ENCODE measurements at regions not wholly inside any gene's neighbourhood (a gene's known extent, or its start where the extent isn't known, plus 50 kb on each side); places are given as distances from the start of the nearest gene placed in this dataset.
"Not testable (repeated sequence)": the region's sequence is repeated elsewhere in the genome, so short reads cannot be mapped to it uniquely, and the experiment has no call there.

- no peak for DNase-seq (ENCODE audit: low read depth in 3 of 3)
These were observed 339.5 kb upstream of the LUZP2 start for GRCh38 chr11:24157316-24157715.

DNA sequence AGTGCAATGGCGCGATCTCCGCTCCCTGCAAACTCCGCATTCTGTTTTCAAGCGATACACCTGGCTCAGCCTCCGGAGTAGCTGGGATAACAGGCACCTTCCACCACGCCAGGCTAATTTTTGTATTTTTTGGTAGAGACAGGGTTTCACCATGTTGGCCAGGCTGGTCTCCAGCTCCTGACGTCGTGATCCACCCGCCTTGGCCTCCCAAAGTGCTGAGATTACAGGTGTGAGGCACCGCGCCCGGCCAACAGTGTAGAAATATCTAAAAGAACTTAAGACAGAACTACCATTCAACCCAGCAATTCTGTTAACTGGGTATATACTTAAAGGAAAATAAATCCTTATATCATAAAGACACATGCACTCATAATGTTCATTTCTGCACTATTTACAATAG, 335.3 kb upstream of the LUZP2 start:
- no peak for DNase-seq (ENCODE audit: low read depth in 3 of 3)

- DNase-seq (ENCODE audit: low read depth in 3 of 3): no peak
These were observed 333.7 kb upstream of the LUZP2 start for GRCh38 chr11:24163146-24163545.

- no peak for DNase-seq (ENCODE audit: low read depth in 3 of 3)
These were observed 333.0 kb upstream of the LUZP2 start for GRCh38 chr11:24163841-24164240.

DNA sequence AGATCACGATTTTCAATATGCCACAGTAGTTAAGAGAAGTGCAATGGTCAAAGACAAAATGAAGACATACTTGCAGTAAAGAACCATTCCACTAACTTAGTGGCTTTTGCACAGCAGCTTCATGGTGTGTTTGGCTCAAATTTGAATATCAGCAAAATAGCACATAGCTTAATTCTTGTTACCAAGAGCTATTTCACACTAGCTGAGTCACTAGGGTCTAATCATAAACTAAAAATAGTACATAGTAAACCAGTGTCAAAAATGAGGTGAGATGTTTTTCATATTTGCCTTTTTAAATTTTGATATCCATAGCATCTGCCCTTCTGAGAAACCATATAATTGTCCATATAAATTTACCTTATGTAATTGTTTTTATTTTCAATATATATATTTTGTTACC, 325.0 kb upstream of the LUZP2 start:
- no peak for DNase-seq (ENCODE audit: low read depth in 3 of 3)

DNA sequence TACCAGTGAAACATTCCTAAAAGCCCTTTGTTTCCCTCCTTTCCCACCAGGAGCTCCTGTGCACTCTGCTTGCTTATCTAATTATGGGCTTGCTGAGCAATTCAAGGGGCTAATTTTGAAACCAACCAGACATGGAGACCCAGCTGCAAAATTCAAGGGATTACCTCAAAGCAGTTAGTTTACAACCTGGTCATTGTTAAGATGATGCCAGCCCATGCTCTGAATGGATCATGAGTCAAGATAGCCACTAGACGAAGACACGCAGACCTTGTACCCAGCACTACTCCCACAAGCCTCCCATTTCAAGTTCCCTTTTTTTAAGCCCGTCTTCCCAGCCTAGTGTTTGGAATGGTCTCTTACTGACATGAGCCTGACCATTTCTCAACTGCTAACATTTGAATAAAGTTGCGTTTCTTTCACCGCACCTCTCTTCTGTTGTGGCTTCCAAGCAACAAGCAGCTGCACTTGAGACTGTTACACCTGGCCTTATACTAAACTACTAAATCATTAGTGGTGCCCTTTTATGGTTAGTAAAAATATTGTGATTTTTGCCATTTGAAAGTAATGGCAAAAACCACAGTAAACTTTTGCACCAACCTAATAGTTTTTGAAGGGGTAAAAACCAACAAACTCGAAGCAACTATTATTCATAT, 315.3 kb upstream of the LUZP2 start:
- DNase-seq (ENCODE audit: low read depth in 3 of 3): no peak

- DNase-seq (ENCODE audit: low read depth in 3 of 3): not testable (repeated sequence)
These were observed 311.3 kb upstream of the LUZP2 start for GRCh38 chr11:24185535-24185934.

DNA sequence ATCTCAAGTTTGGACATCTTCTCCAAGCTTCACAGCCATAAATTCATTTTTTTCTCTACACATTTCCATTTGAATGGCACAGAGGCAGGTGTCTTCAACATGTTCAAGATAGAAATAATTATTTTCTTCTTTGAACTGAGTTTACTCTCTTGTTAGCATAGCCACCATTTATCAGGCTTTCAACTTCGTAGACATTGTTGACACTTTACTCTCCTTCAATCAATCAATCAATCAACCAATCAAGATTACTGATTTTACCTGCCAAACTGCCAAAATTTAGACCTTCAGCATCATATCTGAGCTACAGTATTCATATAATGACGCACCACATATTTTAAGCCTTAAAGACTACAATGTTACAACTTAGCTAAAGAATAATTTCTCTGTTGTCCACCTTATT, 300.1 kb upstream of the LUZP2 start:
- no peak for DNase-seq (ENCODE audit: low read depth in 3 of 3)

- DNase-seq (ENCODE audit: low read depth in 3 of 3): no peak
These were observed 298.4 kb upstream of the LUZP2 start for GRCh38 chr11:24198481-24198880.

- no peak for DNase-seq (ENCODE audit: low read depth in 3 of 3)
These were observed 297.4 kb upstream of the LUZP2 start for GRCh38 chr11:24199461-24199860.

- no peak for DNase-seq (ENCODE audit: low read depth in 3 of 3)
These were observed 290.8 kb upstream of the LUZP2 start for GRCh38 chr11:24206030-24206429.

DNA sequence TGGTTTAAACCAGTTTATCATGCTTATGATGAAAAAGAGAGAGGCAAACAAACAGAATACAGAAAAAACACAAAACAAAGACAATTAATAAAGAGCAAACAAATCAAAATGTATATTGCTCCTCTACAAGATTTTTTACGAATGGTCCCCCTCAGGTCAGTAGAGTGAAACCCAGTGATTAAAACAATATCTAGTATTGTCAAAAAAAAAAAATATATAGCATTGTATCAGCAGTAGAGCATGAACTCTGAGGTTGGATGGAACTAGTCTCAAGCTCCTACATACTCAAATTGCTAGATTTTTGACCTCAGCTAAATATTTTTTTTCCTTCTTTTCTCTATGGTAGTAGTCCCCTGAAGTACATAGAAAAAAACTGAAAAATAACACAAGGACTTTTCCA, 290.3 kb upstream of the LUZP2 start:
- DNase-seq (ENCODE audit: low read depth in 3 of 3): no peak

DNA sequence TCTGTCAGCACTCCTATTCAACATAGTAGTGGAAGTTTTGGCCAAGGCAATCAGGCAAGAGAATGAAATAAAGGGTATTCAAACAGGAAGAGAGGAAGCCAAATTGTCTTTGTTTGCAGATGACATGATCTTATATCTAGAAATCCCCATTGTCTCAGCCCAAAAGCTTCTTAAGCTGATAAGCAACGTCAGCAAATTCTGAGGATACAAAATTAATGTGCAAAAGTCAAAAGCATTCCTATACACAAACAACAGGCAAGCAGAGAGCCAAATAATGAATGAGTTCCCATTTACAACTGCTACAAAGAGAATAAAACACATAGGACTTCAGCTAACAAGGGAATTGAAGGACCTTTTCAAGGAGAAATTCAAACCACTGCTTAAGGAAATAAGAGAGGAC, 280.4 kb upstream of the LUZP2 start:
- DNase-seq (ENCODE audit: low read depth in 3 of 3): no peak

GRCh38 chr11:24217319-24217718, 279.5 kb upstream of the LUZP2 start:
- DNase-seq (ENCODE audit: low read depth in 3 of 3): not testable (repeated sequence)

GRCh38 chr11:24225501-24225900, 271.4 kb upstream of the LUZP2 start:
- no peak for DNase-seq (ENCODE audit: low read depth in 3 of 3)

GRCh38 chr11:24226606-24227005, 270.2 kb upstream of the LUZP2 start:
- DNase-seq (ENCODE audit: low read depth in 3 of 3): no peak

GRCh38 chr11:24233041-24233440, 263.8 kb upstream of the LUZP2 start:
- no peak for DNase-seq (ENCODE audit: low read depth in 3 of 3)

DNA sequence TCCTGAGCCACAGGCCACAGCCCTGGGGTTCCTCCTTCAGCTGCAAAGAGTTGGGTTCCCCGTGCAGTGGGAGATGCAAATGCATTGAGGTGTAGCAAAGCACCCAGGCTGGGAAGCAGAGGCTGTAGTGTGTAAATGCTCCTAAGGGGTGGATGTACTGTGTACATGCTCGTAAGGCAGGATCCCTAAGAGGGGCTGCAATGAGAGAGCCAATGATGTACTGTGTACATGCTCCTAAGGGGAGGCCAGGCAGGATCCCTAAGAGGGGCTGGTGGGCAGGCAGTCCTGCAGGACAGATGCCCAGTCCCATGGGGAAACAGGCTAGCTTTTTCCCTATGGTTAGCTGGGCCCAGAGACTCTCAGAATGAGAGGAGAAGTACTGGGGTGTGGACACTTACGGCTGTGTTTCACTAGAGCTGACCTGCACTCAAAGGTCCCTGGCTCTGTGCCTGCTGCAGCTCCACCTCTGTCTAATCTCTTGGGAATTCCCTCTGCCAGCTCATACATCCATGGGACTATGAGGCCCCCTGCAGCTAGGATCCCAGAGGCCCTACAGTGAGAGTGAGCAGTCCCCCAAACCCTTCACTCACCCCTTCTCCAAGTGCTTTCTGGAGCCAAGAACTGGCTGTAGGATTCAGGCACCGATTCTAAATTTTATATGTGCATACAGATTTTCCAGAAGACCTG, 261.9 kb upstream of the LUZP2 start:
- DNase-seq (ENCODE audit: low read depth in 3 of 3): no peak

DNA sequence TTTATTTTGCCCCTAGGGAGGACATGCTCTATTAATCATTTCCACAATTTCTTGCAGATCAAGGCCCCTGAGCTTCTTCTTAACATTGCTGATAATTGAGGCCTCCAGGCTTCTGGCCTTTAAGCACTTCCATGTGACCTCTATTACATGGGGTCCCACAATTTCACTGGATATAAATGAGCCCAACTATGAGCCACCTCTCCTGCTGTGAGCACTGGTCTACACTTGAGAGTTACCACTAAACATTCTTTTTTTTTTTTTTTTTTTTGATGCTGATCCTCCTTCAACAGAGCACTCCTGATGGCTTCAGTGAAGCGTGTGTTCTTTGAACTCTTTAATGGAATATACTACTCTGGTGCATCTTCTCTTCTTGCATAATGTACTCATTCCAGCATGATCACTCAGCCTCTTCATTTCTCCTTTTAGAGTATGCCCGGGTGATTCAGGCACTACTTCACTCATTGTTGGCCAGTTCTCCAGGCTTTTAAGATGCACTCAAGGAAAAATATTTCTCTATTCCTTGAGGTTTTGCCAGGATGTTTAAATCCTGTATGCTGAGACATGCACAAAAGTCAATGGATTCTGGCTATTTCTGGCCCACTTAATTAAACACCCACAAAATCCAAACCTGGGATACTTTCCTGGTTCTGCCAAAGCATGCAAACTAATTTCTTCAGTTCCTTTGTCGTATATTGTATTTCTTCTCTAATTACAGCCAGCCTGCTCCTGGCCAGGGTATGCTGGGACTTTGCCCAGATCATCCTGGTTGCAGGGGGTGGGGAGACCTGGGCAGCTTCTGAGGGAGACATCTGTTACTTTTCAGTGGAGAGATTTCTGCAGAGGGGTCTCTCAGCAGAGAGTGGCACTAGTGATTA, 257.8 kb upstream of the LUZP2 start:
- DNase-seq (ENCODE audit: low read depth in 3 of 3): no peak

DNA sequence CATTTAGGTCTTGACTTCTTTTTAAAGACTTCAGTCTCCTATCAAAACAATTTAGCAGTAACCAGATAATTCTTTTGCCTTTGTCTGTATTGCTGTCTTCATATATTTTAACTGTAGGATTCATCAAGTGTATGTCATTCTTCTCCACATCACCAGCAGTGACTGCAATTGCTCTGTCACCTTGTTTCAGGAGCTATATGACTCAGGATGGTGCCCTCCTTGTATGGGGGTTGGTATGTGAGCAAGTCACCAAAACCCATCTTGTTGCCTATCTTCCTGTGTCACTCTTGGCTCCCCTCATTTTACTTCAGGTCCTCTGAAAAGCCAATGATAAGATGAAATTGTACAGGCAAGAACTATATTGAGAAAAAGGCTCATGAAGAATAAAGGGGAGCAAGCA, 256.9 kb upstream of the LUZP2 start:
- DNase-seq (ENCODE audit: low read depth in 3 of 3): no peak

DNA sequence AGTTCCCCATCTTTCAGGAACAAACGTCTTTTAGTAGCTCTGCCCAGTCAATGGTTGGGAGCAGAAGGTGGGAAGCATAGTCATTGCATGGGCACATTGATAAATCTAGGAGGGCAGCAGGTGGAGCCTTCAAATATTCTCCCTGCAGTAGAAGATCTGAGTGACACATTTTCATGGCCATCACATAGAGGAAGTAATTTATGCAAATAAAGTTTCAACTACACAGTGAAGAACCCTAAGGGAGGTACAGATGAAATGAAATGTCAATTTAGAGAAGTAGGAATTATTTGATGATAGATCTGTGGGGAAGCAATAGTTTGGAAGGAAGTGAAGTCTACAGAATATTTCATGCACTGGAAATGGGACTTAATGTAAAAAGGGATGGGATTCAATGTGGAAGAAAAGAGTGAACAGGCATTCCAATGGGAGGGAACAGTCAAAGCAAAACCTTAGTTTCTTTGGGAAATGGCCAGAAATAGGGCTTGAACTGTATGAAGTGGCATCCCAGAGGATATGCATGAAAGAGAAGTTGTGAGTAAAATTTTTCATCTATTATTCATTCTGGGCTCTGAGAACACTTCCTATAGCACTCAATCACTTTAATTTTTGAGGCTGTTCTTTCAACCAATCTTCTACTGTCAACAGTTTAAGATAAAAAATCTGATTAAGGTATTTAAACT, 256.2 kb upstream of the LUZP2 start:
- DNase-seq (ENCODE audit: low read depth in 3 of 3): no peak

GRCh38 chr11:24246715-24247114, 250.1 kb upstream of the LUZP2 start:
- no peak for DNase-seq (ENCODE audit: low read depth in 3 of 3)
